Neural cell (in vitro differentiated cells): ENCODE measurements at regions not wholly inside any gene's neighbourhood (a gene's known extent, or its start where the extent isn't known, plus 50 kb on each side); places are given as distances from the start of the nearest gene placed in this dataset.

ENCODE experiments used
- H2AFZ ChIP-seq: fragments of 200-600, 300-800 bp; sonication (generic), shearing (Covaris generic); 2 replicates; pipeline ENCODE4 v1.6.0; 2014; ENCODE audit warnings: low read depth, mild to moderate bottlenecking, antibody characterized with exemption, low read length, moderate library complexity
- H3F3A ChIP-seq: fragments of 200-600 bp; shearing (Covaris generic); 2 replicates; pipeline ENCODE4 v1.6.1; 2016; ENCODE audit warnings: mild to moderate bottlenecking, moderate library complexity, mixed read lengths, antibody characterized with exemption, low read length; ENCODE audit not compliant: insufficient read depth, poor library complexity, severe bottlenecking
- H3K27ac ChIP-seq: fragments of 200-600, 300-800 bp; sonication (generic), shearing (Covaris generic); 2 replicates; pipeline ENCODE4 v1.5.1; 2014; ENCODE audit warnings: mild to moderate bottlenecking, low read length, moderate library complexity
- H3K27me3 ChIP-seq: fragments of 300-800, 200-600 bp; sonication (generic), shearing (Covaris generic); 2 replicates; pipeline ENCODE4 v1.6.0; 2014; ENCODE audit warnings: mild to moderate bottlenecking, low read depth, low read length, moderate library complexity; ENCODE audit not compliant: insufficient read depth
- H3K36me3 ChIP-seq: fragments of 300-800, 200-600 bp; sonication (generic), shearing (Covaris generic); 2 replicates; pipeline ENCODE4 v1.5.1; 2014; ENCODE audit warnings: mild to moderate bottlenecking, antibody characterized with exemption, low read length, moderate library complexity; ENCODE audit not compliant: insufficient read depth
- H3K4me2 ChIP-seq: fragments of 300-800, 200-600 bp; sonication (generic), shearing (Covaris generic); 2 replicates; pipeline ENCODE4 v1.6.0; 2014; ENCODE audit warnings: mild to moderate bottlenecking, low read length
- H3K4me3 ChIP-seq: fragments of 300-800, 200-600 bp; sonication (generic), shearing (Covaris generic); 2 replicates; pipeline ENCODE4 v1.5.1; 2014; ENCODE audit warnings: mild to moderate bottlenecking, low read length, moderate library complexity
- H3K79me2 ChIP-seq: fragments of 200-600 bp; shearing (Covaris generic); replicated peaks from 2 replicates; pipeline ENCODE4 v1.6.0; 2014; ENCODE audit warnings: mild to moderate bottlenecking, low read length, moderate library complexity; ENCODE audit not compliant: insufficient read depth
- H3K9ac ChIP-seq: fragments of 300-800, 200-600 bp; sonication (generic), shearing (Covaris generic); 2 replicates; pipeline ENCODE4 v1.6.1; 2016; ENCODE audit warnings: mild to moderate bottlenecking, low read length, mixed read lengths
- H3K9me2 ChIP-seq: fragments of 200-600 bp; shearing (Covaris generic); 2 replicates; pipeline ENCODE4 v1.6.1; 2016; ENCODE audit warnings: mild to moderate bottlenecking, low read length, mixed read lengths; ENCODE audit not compliant: insufficient read depth
- H3K9me3 ChIP-seq: fragments of 200-600, 300-800 bp; sonication (generic), shearing (Covaris generic); 2 replicates; pipeline ENCODE4 v1.6.1; 2016; ENCODE audit warnings: mild to moderate bottlenecking, mixed run types, low read length, moderate library complexity, mixed read lengths
- H4K20me1 ChIP-seq: fragments of 200-600 bp; shearing (Covaris generic); 2 replicates; pipeline ENCODE4 v1.6.1; 2016; ENCODE audit warnings: mild to moderate bottlenecking, mixed run types; ENCODE audit not compliant: insufficient read depth
- EP300 ChIP-seq: fragments of 450-650 bp; conservative IDR thresholded peaks from 2 replicates; pipeline ENCODE4 v1.6.1; 2014; ENCODE audit warnings: antibody characterized with exemption, mild to moderate bottlenecking, moderate library complexity; ENCODE audit not compliant: poor library complexity, severe bottlenecking
- EZH2 ChIP-seq: fragments of 200-600, 300-800 bp; shearing (Covaris generic), sonication (generic); IDR thresholded peaks from 2 replicates; pipeline ENCODE4 v1.6.1; 2014; ENCODE audit warnings: antibody characterized with exemption, low read length, borderline replicate concordance, mild to moderate bottlenecking; ENCODE audit not compliant: insufficient read depth, poor library complexity, severe bottlenecking
- MXI1 ChIP-seq: fragments of 450-650 bp; conservative IDR thresholded peaks from 2 replicates; pipeline ENCODE4 v1.6.1; 2014; ENCODE audit warnings: antibody characterized with exemption, mild to moderate bottlenecking; ENCODE audit not compliant: poor library complexity, severe bottlenecking
- POLR2AphosphoS5 ChIP-seq: IDR thresholded peaks from 2 replicates; pipeline ENCODE4 v1.6.1; 2012
- RAD21 ChIP-seq: fragments of 450-650 bp; conservative IDR thresholded peaks from 2 replicates; pipeline ENCODE4 v1.6.1; 2014; ENCODE audit warnings: antibody characterized with exemption, mild to moderate bottlenecking, moderate library complexity
- SMC3 ChIP-seq: fragments of 450-650 bp; conservative IDR thresholded peaks from 2 replicates; pipeline ENCODE4 v1.6.1; 2014; ENCODE audit warnings: antibody characterized with exemption, mild to moderate bottlenecking, moderate library complexity; ENCODE audit not compliant: poor library complexity
- TAF1 ChIP-seq: IDR thresholded peaks from 2 replicates; pipeline ENCODE4 v1.6.1; 2012; ENCODE audit warnings: low read depth
- TF ChIP-seq, protein P1 (sequence below): IDR thresholded peaks from 2 replicates; pipeline ENCODE4 v1.6.1; 2012; ENCODE audit warnings: borderline replicate concordance
- TF ChIP-seq, protein P2 (sequence below): fragments of 450-650 bp; IDR thresholded peaks from 2 replicates; pipeline ENCODE4 v1.5.1; 2014; ENCODE audit warnings: antibody characterized with exemption, mild to moderate bottlenecking, moderate library complexity; ENCODE audit not compliant: poor library complexity, severe bottlenecking

DNA sequence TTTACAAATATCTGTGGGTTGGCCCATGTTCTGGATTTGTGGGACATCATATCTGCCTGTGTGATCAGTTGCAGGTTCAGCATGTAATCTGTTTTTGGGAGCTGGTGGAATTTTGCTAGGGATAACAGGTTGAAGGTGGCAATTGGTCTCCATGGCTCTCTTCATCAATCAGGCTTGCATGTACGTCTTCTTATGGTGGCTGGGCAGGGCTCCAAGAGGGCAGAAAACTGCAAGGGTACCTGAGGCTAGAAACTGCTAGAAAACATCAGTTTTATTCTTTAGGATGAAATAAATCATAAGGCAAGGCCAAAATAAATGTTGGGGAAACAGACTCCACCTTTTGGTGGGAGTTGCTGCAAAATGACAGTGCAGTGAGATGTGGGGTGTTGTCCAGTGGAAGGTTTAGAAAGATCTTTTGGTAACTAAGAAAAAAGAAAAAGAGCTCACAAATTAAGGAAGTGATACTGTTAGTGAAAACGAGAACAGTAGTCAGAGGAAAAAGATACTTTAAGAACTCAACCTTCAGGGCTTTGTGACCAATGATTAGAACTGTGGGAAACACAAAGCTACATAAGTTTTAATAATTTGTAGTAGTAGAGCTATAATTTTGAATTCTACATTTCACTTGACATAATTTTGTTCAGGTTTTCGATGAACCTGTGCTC, 300.7 kb upstream of the IZUMO3 start:
- H3K27me3 ChIP-seq = no peaks in the 10 kb centered on the region
- H3K79me2 ChIP-seq = no peaks in the 10 kb centered on the region
- H3K9ac ChIP-seq = no peak overlapping the region
- TF ChIP-seq RAD21 (no peak), TAF1 (no peak), EZH2 (no peak), MXI1 (no peak), EP300 (no peak), SMC3 (no peak), POLR2AphosphoS5 (no peak)
- TF ChIP-seq, protein P1, sequence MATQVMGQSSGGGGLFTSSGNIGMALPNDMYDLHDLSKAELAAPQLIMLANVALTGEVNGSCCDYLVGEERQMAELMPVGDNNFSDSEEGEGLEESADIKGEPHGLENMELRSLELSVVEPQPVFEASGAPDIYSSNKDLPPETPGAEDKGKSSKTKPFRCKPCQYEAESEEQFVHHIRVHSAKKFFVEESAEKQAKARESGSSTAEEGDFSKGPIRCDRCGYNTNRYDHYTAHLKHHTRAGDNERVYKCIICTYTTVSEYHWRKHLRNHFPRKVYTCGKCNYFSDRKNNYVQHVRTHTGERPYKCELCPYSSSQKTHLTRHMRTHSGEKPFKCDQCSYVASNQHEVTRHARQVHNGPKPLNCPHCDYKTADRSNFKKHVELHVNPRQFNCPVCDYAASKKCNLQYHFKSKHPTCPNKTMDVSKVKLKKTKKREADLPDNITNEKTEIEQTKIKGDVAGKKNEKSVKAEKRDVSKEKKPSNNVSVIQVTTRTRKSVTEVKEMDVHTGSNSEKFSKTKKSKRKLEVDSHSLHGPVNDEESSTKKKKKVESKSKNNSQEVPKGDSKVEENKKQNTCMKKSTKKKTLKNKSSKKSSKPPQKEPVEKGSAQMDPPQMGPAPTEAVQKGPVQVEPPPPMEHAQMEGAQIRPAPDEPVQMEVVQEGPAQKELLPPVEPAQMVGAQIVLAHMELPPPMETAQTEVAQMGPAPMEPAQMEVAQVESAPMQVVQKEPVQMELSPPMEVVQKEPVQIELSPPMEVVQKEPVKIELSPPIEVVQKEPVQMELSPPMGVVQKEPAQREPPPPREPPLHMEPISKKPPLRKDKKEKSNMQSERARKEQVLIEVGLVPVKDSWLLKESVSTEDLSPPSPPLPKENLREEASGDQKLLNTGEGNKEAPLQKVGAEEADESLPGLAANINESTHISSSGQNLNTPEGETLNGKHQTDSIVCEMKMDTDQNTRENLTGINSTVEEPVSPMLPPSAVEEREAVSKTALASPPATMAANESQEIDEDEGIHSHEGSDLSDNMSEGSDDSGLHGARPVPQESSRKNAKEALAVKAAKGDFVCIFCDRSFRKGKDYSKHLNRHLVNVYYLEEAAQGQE = no peak
- TF ChIP-seq, protein P2, sequence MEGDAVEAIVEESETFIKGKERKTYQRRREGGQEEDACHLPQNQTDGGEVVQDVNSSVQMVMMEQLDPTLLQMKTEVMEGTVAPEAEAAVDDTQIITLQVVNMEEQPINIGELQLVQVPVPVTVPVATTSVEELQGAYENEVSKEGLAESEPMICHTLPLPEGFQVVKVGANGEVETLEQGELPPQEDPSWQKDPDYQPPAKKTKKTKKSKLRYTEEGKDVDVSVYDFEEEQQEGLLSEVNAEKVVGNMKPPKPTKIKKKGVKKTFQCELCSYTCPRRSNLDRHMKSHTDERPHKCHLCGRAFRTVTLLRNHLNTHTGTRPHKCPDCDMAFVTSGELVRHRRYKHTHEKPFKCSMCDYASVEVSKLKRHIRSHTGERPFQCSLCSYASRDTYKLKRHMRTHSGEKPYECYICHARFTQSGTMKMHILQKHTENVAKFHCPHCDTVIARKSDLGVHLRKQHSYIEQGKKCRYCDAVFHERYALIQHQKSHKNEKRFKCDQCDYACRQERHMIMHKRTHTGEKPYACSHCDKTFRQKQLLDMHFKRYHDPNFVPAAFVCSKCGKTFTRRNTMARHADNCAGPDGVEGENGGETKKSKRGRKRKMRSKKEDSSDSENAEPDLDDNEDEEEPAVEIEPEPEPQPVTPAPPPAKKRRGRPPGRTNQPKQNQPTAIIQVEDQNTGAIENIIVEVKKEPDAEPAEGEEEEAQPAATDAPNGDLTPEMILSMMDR = no peak
- no peak overlapping the region for H2AFZ ChIP-seq
- H3K36me3 ChIP-seq = no peaks in the 10 kb centered on the region
- H3K27ac ChIP-seq = no peak overlapping the region
- no peaks in the 10 kb centered on the region for H3F3A ChIP-seq
- no peak overlapping the region for H3K4me3 ChIP-seq
- no peaks in the 10 kb centered on the region for H3K9me3 ChIP-seq
- H3K9me2 ChIP-seq = no peaks in the 10 kb centered on the region
- H4K20me1 ChIP-seq = no peaks in the 10 kb centered on the region
- no peak overlapping the region for H3K4me2 ChIP-seq

DNA sequence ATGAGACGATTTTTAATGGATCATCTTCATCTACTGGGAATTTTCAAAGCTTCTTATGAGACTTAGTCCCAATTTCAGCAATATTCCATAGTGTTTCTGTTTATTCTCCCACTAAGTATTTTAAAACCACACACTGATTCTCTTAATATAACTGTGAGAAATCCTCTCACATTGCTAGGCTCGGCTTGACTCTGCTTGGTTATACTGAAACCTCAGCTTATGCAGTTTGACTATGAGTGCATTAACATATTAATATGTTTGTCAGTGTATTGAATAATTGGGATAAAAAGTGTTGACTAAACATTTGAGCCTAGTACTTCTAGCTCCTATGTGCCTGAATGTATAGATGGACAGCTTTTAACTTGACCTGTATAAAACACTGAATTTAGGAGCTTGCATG, 298.5 kb upstream of the IZUMO3 start:
- H2AFZ ChIP-seq = no peak overlapping the region
- H3K9me2 ChIP-seq = no peaks in the 10 kb centered on the region

More for the DNA sequence above, 298.5 kb upstream of the IZUMO3 start:
- no peak overlapping the region for H3K4me3 ChIP-seq
- no peak overlapping the region for H3K9ac ChIP-seq
- H3F3A ChIP-seq = no peaks in the 10 kb centered on the region
- no peak overlapping the region for H3K4me2 ChIP-seq
- no peaks in the 10 kb centered on the region for H3K27me3 ChIP-seq
- no peaks in the 10 kb centered on the region for H3K9me3 ChIP-seq
- TF ChIP-seq, protein P2 = no peak
- TF ChIP-seq RAD21 = no peak
- no peak for TF ChIP-seq EP300
- no peak for TF ChIP-seq SMC3
- TF ChIP-seq, protein P1 = no peak
- no peak for TF ChIP-seq TAF1
- TF ChIP-seq POLR2AphosphoS5 = no peak
- H4K20me1 ChIP-seq = no peaks in the 10 kb centered on the region
- H3K36me3 ChIP-seq = no peaks in the 10 kb centered on the region
- no peaks in the 10 kb centered on the region for H3K79me2 ChIP-seq
- H3K27ac ChIP-seq = no peak overlapping the region
